ENCODE measurements at regions not wholly inside any gene's neighbourhood (a gene's known extent, or its start where the extent isn't known, plus 50 kb on each side); places are given as distances from the start of the nearest gene placed in this dataset.

GRCh38 chr5:30620481-30621085 is 572.9 kb upstream of the CDH6 start:
- no peak for DNase-seq
- 61 to 73% (median 65%) methylated on average over 2 of the region's 2 CpGs for WGBS, 3 donors
- Histone ChIP-seq H3K27ac (no peak overlapping the region), H3K36me3 (no peaks in the 10 kb centered on the region), H3K27me3 (no peaks in the 10 kb centered on the region), H3K9me3 (no peaks in the 10 kb centered on the region), H3K4me3 (no peak overlapping the region), H3K4me1 (ENCODE audit: insufficient read depth) (no peaks in the 10 kb centered on the region)
- intact Hi-C loops (cut with DNase I), result no loop called here
- TF ChIP-seq POLR2A (IDR thresholded peaks at IDR 0.05), result no peak
- no peak for TF ChIP-seq CTCF (IDR thresholded peaks at IDR 0.05)
- no peak for TF ChIP-seq EP300 (IDR thresholded peaks at IDR 0.05)

- Histone ChIP-seq H3K36me3 (no peaks in the 10 kb centered on the region), H3K4me3 (no peak overlapping the region), H3K4me1 (ENCODE audit: insufficient read depth) (no peaks in the 10 kb centered on the region), H3K9me3 (no peaks in the 10 kb centered on the region), H3K27ac (no peak overlapping the region), H3K27me3 (no peaks in the 10 kb centered on the region)
- TF ChIP-seq POLR2A (IDR thresholded peaks at IDR 0.05) (no peak), CTCF (IDR thresholded peaks at IDR 0.05) (no peak), EP300 (IDR thresholded peaks at IDR 0.05) (no peak)
- WGBS, 3 donors, result 82 to 92% (median 86%) methylated on average over 3 of the region's 3 CpGs
- DNase-seq, result no peak
- intact Hi-C loops (cut with DNase I), result no loop called here
These were observed 585.0 kb upstream of the CDH6 start for GRCh38 chr5:30608501-30608900.

GRCh38 chr5:30607301-30607894 is 586.1 kb upstream of the CDH6 start:
- WGBS, 3 donors, result 32 to 45% (median 43%) methylated on average over 3 of the region's 3 CpGs
- H3K27ac ChIP-seq, result no peak overlapping the region

GRCh38 chr5:30605693-30606268 is 587.7 kb upstream of the CDH6 start:
- Histone ChIP-seq H3K27ac (no peak overlapping the region), H3K4me1 (ENCODE audit: insufficient read depth) (no peaks in the 10 kb centered on the region), H3K9me3 (no peaks in the 10 kb centered on the region), H3K4me3 (no peak overlapping the region), H3K27me3 (no peaks in the 10 kb centered on the region), H3K36me3 (no peaks in the 10 kb centered on the region)
- intact Hi-C loops (cut with DNase I), result no loop called here
- WGBS, 3 donors, result 64 to 82% (median 70%) methylated on average over 2 of the region's 2 CpGs
- no peak for TF ChIP-seq CTCF (IDR thresholded peaks at IDR 0.05)
- TF ChIP-seq POLR2A (IDR thresholded peaks at IDR 0.05), result no peak
- TF ChIP-seq EP300 (IDR thresholded peaks at IDR 0.05), result no peak
- no peak for DNase-seq

More at GRCh38 chr5:30607301-30607894, 586.1 kb upstream of the CDH6 start:
- Histone ChIP-seq H3K27me3 (no peaks in the 10 kb centered on the region), H3K36me3 (no peaks in the 10 kb centered on the region), H3K4me1 (ENCODE audit: insufficient read depth) (no peaks in the 10 kb centered on the region), H3K9me3 (no peaks in the 10 kb centered on the region), H3K4me3 (no peak overlapping the region)
- no peak for DNase-seq
- intact Hi-C loops (cut with DNase I), result no loop called here
- TF ChIP-seq CTCF (IDR thresholded peaks at IDR 0.05) (no peak), EP300 (IDR thresholded peaks at IDR 0.05) (no peak)

Data from ovary (tissue), 7 donors.